Endothelial cell of umbilical vein (primary cell): ENCODE measurements at regions not wholly inside any gene's neighbourhood (a gene's known extent, or its start where the extent isn't known, plus 50 kb on each side); places are given as distances from the start of the nearest gene placed in this dataset.

ENCODE experiments used
- CTCF ChIP-seq, 2 donors: IDR thresholded peaks; 1 replicate in 1 of 2; 2 replicates in 1 of 2; pipeline ENCODE4 v1.5.1; 2011; ENCODE audit warnings: low read length in 2 of 2, mild to moderate bottlenecking in 2 of 2, moderate library complexity in 2 of 2, control low read depth in 1 of 2, inconsistent platforms in 1 of 2, low read depth in 1 of 2; ENCODE audit not compliant: insufficient read depth in 1 of 2; ENCODE audit errors: extremely low read depth in 1 of 2
- MAX ChIP-seq: IDR thresholded peaks from 2 replicates; pipeline ENCODE4 v1.6.1; 2011; ENCODE audit not compliant: insufficient read depth, insufficient read length
- POLR2A ChIP-seq: IDR thresholded peaks from 2 replicates; pipeline ENCODE4 v1.6.1; 2012; ENCODE audit warnings: low read depth, mild to moderate bottlenecking, control low read depth, low read length
- POLR2AphosphoS5 ChIP-seq: IDR thresholded peaks from 2 replicates; pipeline ENCODE4 v1.6.1; 2012; ENCODE audit warnings: low read depth, mild to moderate bottlenecking, control low read depth, low read length, moderate library complexity; ENCODE audit not compliant: insufficient read depth

DNA sequence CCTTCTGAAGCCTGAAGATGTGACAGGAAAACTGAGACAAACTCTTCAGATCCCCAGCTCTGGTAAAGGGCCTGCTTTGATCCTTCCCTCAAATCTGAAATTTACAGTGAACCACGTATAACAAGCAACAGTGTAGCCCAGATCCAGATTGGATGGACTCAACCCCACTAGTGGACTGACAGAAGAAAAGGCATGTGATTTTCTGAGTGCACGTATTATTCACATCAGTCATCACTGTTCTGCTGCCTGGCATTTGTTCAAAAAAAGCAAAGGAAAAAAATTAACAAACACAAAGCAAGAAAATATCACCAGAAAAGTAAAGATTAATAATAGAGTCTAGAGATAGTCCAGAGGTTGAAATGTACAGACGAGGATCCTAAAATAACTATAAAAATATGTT lies 87.6 kb downstream of the CYRIA start:
- TF ChIP-seq POLR2AphosphoS5 (no peak), CTCF (IDR thresholded peaks at IDR 0.05; ENCODE audit: extremely low read depth in 1 of 2, insufficient read depth in 1 of 2, low read depth in 1 of 2, low read length in 2 of 2) (no peak), MAX (no peak), POLR2A (no peak)
